Upper lobe of left lung (tissue), 6 donors: ENCODE measurements at regions not wholly inside any gene's neighbourhood (a gene's known extent, or its start where the extent isn't known, plus 50 kb on each side); places are given as distances from the start of the nearest gene placed in this dataset.

ENCODE experiments used
- ATAC-seq, 2 donors: fragments of 200-7000 bp; cut with Tn5 transposase; one replicate each; pipeline ENCODE4 v1.9.1; 2022; ENCODE audit warnings: mild to moderate bottlenecking in 2 of 2, moderate library complexity in 2 of 2; ENCODE audit not compliant: low FRiP score in 2 of 2
- DNase-seq, 2 donors: peaks; one replicate each; pipeline ENCODE4 v3.0.0-alpha.2; 2019 to 2020
- H3K27ac ChIP-seq, 4 donors: fragments of 200-600 bp; sonication (generic); one replicate each; pipeline ENCODE4 v1.5.1; 2016 to 2019
- H3K27me3 ChIP-seq, 4 donors: fragments of 200-600 bp; sonication (generic); one replicate each; pipeline ENCODE4 v1.5.1; 2017 to 2019
- H3K36me3 ChIP-seq, 4 donors: fragments of 200-600 bp; sonication (generic); one replicate each; pipeline ENCODE4 v1.5.1; 2016 to 2019
- H3K4me1 ChIP-seq, 4 donors: fragments of 200-600 bp; sonication (generic); one replicate each; pipeline ENCODE4 v1.5.1; 2018 to 2019
- H3K4me3 ChIP-seq, 4 donors: fragments of 200-600 bp; sonication (generic); one replicate each; pipeline ENCODE4 v1.5.1; 2017 to 2019; ENCODE audit warnings: mild to moderate bottlenecking in 2 of 4, moderate library complexity in 1 of 4
- H3K9me3 ChIP-seq, 4 donors: fragments of 200-600 bp; sonication (generic); one replicate each; pipeline ENCODE4 v1.5.1; 2018 to 2019
- CTCF ChIP-seq, 6 experiments: fragments of 450-650 bp in 4 of 6; fragments of 200-600 bp in 2 of 6; sonication (generic) in 2 of 6; IDR thresholded peaks; one replicate each; pipeline ENCODE4 v1.5.1; 2016 to 2019; ENCODE audit warnings: antibody characterized with exemption in 6 of 6
- EP300 ChIP-seq, 4 donors: sonication (generic); formaldehyde crosslinking; IDR thresholded peaks; one replicate each; pipeline ENCODE4 v1.5.1; 2017; ENCODE audit warnings: antibody characterized with exemption in 4 of 4, control low read depth in 2 of 4
- POLR2A ChIP-seq, 4 donors: fragments of 450-650 bp; IDR thresholded peaks; one replicate each; pipeline ENCODE4 v1.5.1; 2016 to 2017; ENCODE audit warnings: antibody characterized with exemption in 4 of 4, mild to moderate bottlenecking in 2 of 4
- POLR2AphosphoS5 ChIP-seq, 2 donors: sonication (generic); formaldehyde crosslinking; IDR thresholded peaks; one replicate each; pipeline ENCODE4 v1.5.1; 2017; ENCODE audit warnings: antibody characterized with exemption in 2 of 2
- WGBS, 2 donors: methylation state at CpG; one replicate each; pipeline ENCODE4 v1.1.5; 2017 to 2018; 5-methylcytosine and 5-hydroxymethylcytosine counted together
- donor health status: DM: no; HTN: no; CAD: no; lungs with moderate emphysema.
- donor health status: DM: no; HTN: yes; CAD: no; lungs with severe emphysema.

GRCh38 chr6:106894978-106895702 lies 79.4 kb downstream of the CD24 start:
- DNase-seq (no peak), ATAC-seq (no peak)
- Histone ChIP-seq H3K27ac (no peak overlapping the region), H3K9me3 (no peaks in the 10 kb centered on the region), H3K27me3 (no peaks in the 10 kb centered on the region), H3K4me1 (no peaks in the 10 kb centered on the region), H3K4me3 (no peak overlapping the region), H3K36me3 (no peaks in the 10 kb centered on the region)
- 88 to 90% methylated on average over 6 of the region's 6 CpGs for WGBS, 2 donors
- TF ChIP-seq CTCF (IDR thresholded peaks at IDR 0.05) (no peak), POLR2AphosphoS5 (IDR thresholded peaks at IDR 0.05) (no peak), EP300 (IDR thresholded peaks at IDR 0.05) (no peak), POLR2A (IDR thresholded peaks at IDR 0.05) (no peak)

GRCh38 chr6:106892186-106892585 lies 82.3 kb downstream of the CD24 start:
- Histone ChIP-seq H3K4me1 (no peaks in the 10 kb centered on the region), H3K27me3 (no peaks in the 10 kb centered on the region), H3K27ac (no peak overlapping the region), H3K9me3 (no peaks in the 10 kb centered on the region), H3K36me3 (no peaks in the 10 kb centered on the region), H3K4me3 (no peak overlapping the region)
- no peak for TF ChIP-seq EP300 (IDR thresholded peaks at IDR 0.05)
- TF ChIP-seq CTCF (IDR thresholded peaks at IDR 0.05): no peak
- no peak for TF ChIP-seq POLR2AphosphoS5 (IDR thresholded peaks at IDR 0.05)
- no peak for TF ChIP-seq POLR2A (IDR thresholded peaks at IDR 0.05)
- no peak for DNase-seq
- ATAC-seq: no peak
- 90 to 95% methylated on average over 5 of the region's 5 CpGs for WGBS, 2 donors

- Histone ChIP-seq H3K4me1 (no peaks in the 10 kb centered on the region), H3K9me3 (no peaks in the 10 kb centered on the region), H3K36me3 (no peaks in the 10 kb centered on the region), H3K4me3 (no peak overlapping the region), H3K27me3 (no peaks in the 10 kb centered on the region), H3K27ac (no peak overlapping the region)
- 91 to 93% methylated on average over 2 of the region's 2 CpGs for WGBS, 2 donors
- DNase-seq (no peak), ATAC-seq (no peak)
- TF ChIP-seq CTCF (IDR thresholded peaks at IDR 0.05) (no peak), POLR2AphosphoS5 (IDR thresholded peaks at IDR 0.05) (no peak), EP300 (IDR thresholded peaks at IDR 0.05) (no peak), POLR2A (IDR thresholded peaks at IDR 0.05) (no peak)
Measured at GRCh38 chr6:106890447-106890846, 84.1 kb downstream of the CD24 start.

GRCh38 chr6:106889692-106890091 lies 84.8 kb downstream of the CD24 start:
- Histone ChIP-seq H3K27me3 (no peaks in the 10 kb centered on the region), H3K4me1 (no peaks in the 10 kb centered on the region), H3K9me3 (no peaks in the 10 kb centered on the region), H3K36me3 (no peaks in the 10 kb centered on the region), H3K4me3 (no peak overlapping the region), H3K27ac (no peak overlapping the region)
- ATAC-seq (no peak), DNase-seq (no peak)
- TF ChIP-seq POLR2A (IDR thresholded peaks at IDR 0.05) (no peak), CTCF (IDR thresholded peaks at IDR 0.05) (no peak), EP300 (IDR thresholded peaks at IDR 0.05) (no peak), POLR2AphosphoS5 (IDR thresholded peaks at IDR 0.05) (no peak)
- WGBS, 2 donors: 72 to 74% methylated on average over 1 of the region's 1 CpG
